H9 (cell line): ENCODE measurements at regions not wholly inside any gene's neighbourhood (a gene's known extent, or its start where the extent isn't known, plus 50 kb on each side); places are given as distances from the start of the nearest gene placed in this dataset.
A peak's percentile ranks its signal among the peaks of the same experiment; 100 is the strongest.

Experiments
- DNase-seq: peaks from one replicate; pipeline ENCODE4 v3.0.0-alpha.2; 2017
- H2AFZ ChIP-seq: one replicate; pipeline ENCODE4 v1.6.1; 2013; ENCODE audit warnings: mild to moderate bottlenecking, low read length, control low read depth, moderate library complexity
- H2AK5ac ChIP-seq: 2 replicates; pipeline ENCODE4 v1.6.1; 2013; ENCODE audit warnings: low read length, control low read depth, mixed read lengths; ENCODE audit not compliant: insufficient read length
- H2BK120ac ChIP-seq: one replicate; pipeline ENCODE4 v1.6.1; 2013; ENCODE audit warnings: low read depth, mild to moderate bottlenecking, low read length, control low read depth, inconsistent platforms; ENCODE audit not compliant: poor library complexity, severe bottlenecking
- H2BK12ac ChIP-seq: 2 replicates; pipeline ENCODE4 v1.6.1; 2013; ENCODE audit warnings: low read length, control low read depth, mixed read lengths, low read depth; ENCODE audit not compliant: insufficient read length
- H2BK15ac ChIP-seq: 2 replicates; pipeline ENCODE4 v1.6.1; 2013; ENCODE audit warnings: low read depth, low read length, control low read depth
- H2BK20ac ChIP-seq: one replicate; pipeline ENCODE4 v1.6.1; 2013; ENCODE audit warnings: low read depth, mild to moderate bottlenecking, low read length, control low read depth, inconsistent platforms; ENCODE audit not compliant: poor library complexity, severe bottlenecking
- H2BK5ac ChIP-seq: 2 replicates; pipeline ENCODE4 v1.6.1; 2013; ENCODE audit warnings: low read length, control low read depth, mixed read lengths; ENCODE audit not compliant: insufficient read length
- H3K14ac ChIP-seq: 2 replicates; pipeline ENCODE4 v1.6.1; 2013; ENCODE audit warnings: low read length, control low read depth; ENCODE audit not compliant: insufficient read depth
- H3K18ac ChIP-seq: 2 replicates; pipeline ENCODE4 v1.6.1; 2013; ENCODE audit warnings: low read depth, mild to moderate bottlenecking, mixed read lengths, low read length, control low read depth; ENCODE audit not compliant: insufficient read length
- H3K23ac ChIP-seq: 2 replicates; pipeline ENCODE4 v1.6.1; 2013; ENCODE audit warnings: low read length, control low read depth, mixed read lengths, low read depth; ENCODE audit not compliant: insufficient read length
- H3K23me2 ChIP-seq: 2 replicates; pipeline ENCODE4 v1.6.1; 2013; ENCODE audit warnings: low read depth, mild to moderate bottlenecking, mixed read lengths, low read length, control low read depth; ENCODE audit not compliant: insufficient read length, poor library complexity, severe bottlenecking
- H3K27ac ChIP-seq: 2 replicates; pipeline ENCODE4 v1.5.1; 2013; ENCODE audit warnings: low read length, control low read depth, mixed read lengths, low read depth; ENCODE audit not compliant: insufficient read length
- H3K27me3 ChIP-seq: 2 replicates; pipeline ENCODE4 v1.6.1; 2013; ENCODE audit warnings: low read length, control low read depth, inconsistent platforms; ENCODE audit not compliant: insufficient read depth
- H3K4ac ChIP-seq: 2 replicates; pipeline ENCODE4 v1.6.1; 2013; ENCODE audit warnings: low read depth, mild to moderate bottlenecking, control low read depth, inconsistent platforms, low read length, moderate library complexity
- H3K4me1 ChIP-seq: 2 replicates; pipeline ENCODE4 v1.6.1; 2013; ENCODE audit warnings: low read length, control low read depth, inconsistent platforms; ENCODE audit not compliant: insufficient read depth
- H3K4me2 ChIP-seq: 2 replicates; pipeline ENCODE4 v1.6.1; 2013; ENCODE audit warnings: low read length, control low read depth, mixed read lengths; ENCODE audit not compliant: insufficient read length, insufficient read depth
- H3K56ac ChIP-seq: 2 replicates; pipeline ENCODE4 v1.6.1; 2013; ENCODE audit warnings: low read depth, mild to moderate bottlenecking, mixed read lengths, low read length, control low read depth; ENCODE audit not compliant: insufficient read length
- H3K79me1 ChIP-seq: 2 replicates; pipeline ENCODE4 v1.6.1; 2013; ENCODE audit warnings: low read depth, mild to moderate bottlenecking, moderate library complexity, low read length, control low read depth, inconsistent platforms; ENCODE audit not compliant: insufficient read depth, poor library complexity, severe bottlenecking
- H3K79me2 ChIP-seq: 2 replicates; pipeline ENCODE4 v1.6.1; 2013; ENCODE audit warnings: low read length, control low read depth, inconsistent platforms; ENCODE audit not compliant: insufficient read depth
- H3K9ac ChIP-seq: 2 replicates; pipeline ENCODE4 v1.6.1; 2013; ENCODE audit warnings: low read length, control low read depth, mixed read lengths; ENCODE audit not compliant: insufficient read length; ENCODE audit errors: extremely low read depth
- H3K9me3 ChIP-seq: one replicate; pipeline ENCODE4 v1.6.1; 2013; ENCODE audit warnings: low read depth, low read length, inconsistent platforms; ENCODE audit not compliant: control insufficient read depth
- H3T11ph ChIP-seq: one replicate; pipeline ENCODE4 v1.6.1; 2013; ENCODE audit warnings: mild to moderate bottlenecking, low read length, control low read depth, inconsistent platforms
- H4K20me1 ChIP-seq: one replicate; pipeline ENCODE4 v1.6.1; 2013; ENCODE audit not compliant: control insufficient read depth, insufficient read length, insufficient read depth
- H4K5ac ChIP-seq: 2 replicates; pipeline ENCODE4 v1.6.1; 2013; ENCODE audit warnings: low read depth, mild to moderate bottlenecking, mixed read lengths, low read length, control low read depth; ENCODE audit not compliant: insufficient read length
- H4K8ac ChIP-seq: replicated peaks from 2 replicates; pipeline ENCODE4 v1.6.1; 2013; ENCODE audit warnings: low read length, control low read depth, mixed read lengths, low read depth; ENCODE audit not compliant: insufficient read length
- H4K91ac ChIP-seq: 2 replicates; pipeline ENCODE4 v1.6.1; 2013; ENCODE audit warnings: low read depth, mild to moderate bottlenecking, moderate library complexity, mixed read lengths, low read length, control low read depth; ENCODE audit not compliant: insufficient read length
- H3K27ac Mint-ChIP-seq, 3 experiments: 2 replicates in 2 of 3; 3 replicates in 1 of 3; pipeline ENCODE4 v1.8.0; 2020 to 2021; ENCODE audit warnings: mixed read lengths in 3 of 3, mild to moderate bottlenecking in 1 of 3, moderate library complexity in 1 of 3
- H3K27me3 Mint-ChIP-seq: 2 replicates; pipeline ENCODE4 v1.8.0; 2021; ENCODE audit warnings: low read depth, mild to moderate bottlenecking, moderate library complexity, mixed read lengths
- H3K36me3 Mint-ChIP-seq, 3 experiments: 2 replicates in 2 of 3; 3 replicates in 1 of 3; pipeline ENCODE4 v1.8.0; 2020 to 2021; ENCODE audit warnings: low read depth in 3 of 3, mixed read lengths in 3 of 3; ENCODE audit not compliant: insufficient read depth in 1 of 3
- H3K4me1 Mint-ChIP-seq, 2 experiments: 2 replicates each; pipeline ENCODE4 v1.8.0; 2020; ENCODE audit warnings: mixed read lengths in 2 of 2
- H3K4me3 Mint-ChIP-seq, 2 experiments: 2 replicates in 1 of 2; 3 replicates in 1 of 2; pipeline ENCODE4 v1.8.0; 2020 to 2021; ENCODE audit warnings: mild to moderate bottlenecking in 2 of 2, mixed read lengths in 2 of 2, moderate library complexity in 1 of 2
- H3K9me3 Mint-ChIP-seq, 2 experiments: 2 replicates in 1 of 2; 3 replicates in 1 of 2; pipeline ENCODE4 v1.8.0; 2020; ENCODE audit warnings: mild to moderate bottlenecking in 2 of 2, mixed read lengths in 2 of 2, moderate library complexity in 1 of 2
- CTCF ChIP-seq: fragments of 200-600 bp; sonication (generic); conservative IDR thresholded peaks from 3 replicates; pipeline ENCODE4 v1.8.0; 2021; ENCODE audit warnings: antibody characterized with exemption, mild to moderate bottlenecking
- WGBS: extraction: QIAGEN DNeasy Blood & Tissue Kit; methylation state at CpG from one replicate; pipeline ENCODE4 v1.1.7; 2013; ENCODE audit warnings: missing lambda C conversion rate, low lambda C conversion rate, mixed read lengths; ENCODE audit not compliant: insufficient read length; ENCODE audit errors: extremely low coverage; 5-methylcytosine and 5-hydroxymethylcytosine counted together

GRCh38 chr1:82820816-82821215 lies 1020.1 kb downstream of the ADGRL2 start:
- no CpG with 5 or more reads among the region's 3 CpGs for WGBS
- H4K20me1 ChIP-seq: no peaks in the 10 kb centered on the region
- H3K23ac ChIP-seq: no peak overlapping the region
- Mint-ChIP-seq H3K9me3 (no peaks in the 10 kb centered on the region; a peak in 1 of 5 replicates), H3K27me3 (no peaks in the 10 kb centered on the region), H3K4me1 (peaks cover 16 to 26% of the 10 kb centered on the region in 2 experiments), H3K4me3 (no peak overlapping the region), H3K36me3 (peaks cover 0 to 17% (median 7%) of the 10 kb centered on the region in 3 experiments; a peak in 5 of 7 replicates), H3K27ac (peak overlapping the region; percentile 9 to 73 (median 72); a peak in 3 of 7 replicates)
- no peak overlapping the region for H2AFZ ChIP-seq
- H2BK20ac ChIP-seq: no peak overlapping the region
- H3K14ac ChIP-seq: no peak overlapping the region
- H3K9ac ChIP-seq: no peak overlapping the region
- no peak overlapping the region for H2BK120ac ChIP-seq
- no peak overlapping the region for H3K56ac ChIP-seq
- no peak overlapping the region for H4K5ac ChIP-seq
- H2BK12ac ChIP-seq: no peak overlapping the region
- H3K79me1 ChIP-seq: no peaks in the 10 kb centered on the region
- no peak overlapping the region for H2AK5ac ChIP-seq
- DNase-seq: no peak
- H2BK15ac ChIP-seq: no peak overlapping the region
- no peak overlapping the region for H4K91ac ChIP-seq
- no peak for TF ChIP-seq CTCF
- H3K27me3 ChIP-seq: no peaks in the 10 kb centered on the region
- no peak overlapping the region for H2BK5ac ChIP-seq
- no peaks in the 10 kb centered on the region for H3K79me2 ChIP-seq
- no peak overlapping the region for H3K27ac ChIP-seq
- H3K9me3 ChIP-seq: no peaks in the 10 kb centered on the region
- no peak overlapping the region for H3K4ac ChIP-seq
- H3K4me2 ChIP-seq: no peak overlapping the region
- no peaks in the 10 kb centered on the region for H3K23me2 ChIP-seq
- no peak overlapping the region for H4K8ac ChIP-seq
- no peak overlapping the region for H3K18ac ChIP-seq
- H3T11ph ChIP-seq: no peak overlapping the region
- no peaks in the 10 kb centered on the region; the same call in 1 of the 2 replicates for H3K4me1 ChIP-seq
